ENCODE measurements at regions not wholly inside any gene's neighbourhood (a gene's known extent, or its start where the extent isn't known, plus 50 kb on each side); places are given as distances from the start of the nearest gene placed in this dataset.

GRCh38 chr10:110413903-110414547, 83.7 kb upstream of the DUSP5 start:
- peak; percentile 63 for DNase-seq (ENCODE audit: low spot score)

- peak; percentile 98 for DNase-seq (ENCODE audit: low spot score)
Observed at GRCh38 chr10:110414548-110415309, 83.0 kb upstream of the DUSP5 start.

- no peak for DNase-seq (ENCODE audit: low spot score)
Observed at GRCh38 chr10:110415809-110416208, 81.9 kb upstream of the DUSP5 start.

- DNase-seq (ENCODE audit: low spot score), result peak; percentile 78
Observed at GRCh38 chr10:110416776-110417711, 80.7 kb upstream of the DUSP5 start.

GRCh38 chr10:110418218-110418617, 79.5 kb upstream of the DUSP5 start:
- DNase-seq (ENCODE audit: low spot score), result no peak

GRCh38 chr10:110419265-110419664, 78.4 kb upstream of the DUSP5 start:
- DNase-seq (ENCODE audit: low spot score), result no peak

GRCh38 chr10:110420401-110421193, 77.1 kb upstream of the DUSP5 start:
- DNase-seq (ENCODE audit: low spot score), result peak; percentile 46

- DNase-seq (ENCODE audit: low spot score), result no peak
Observed at GRCh38 chr10:110421512-110422138, 76.1 kb upstream of the DUSP5 start.

- DNase-seq (ENCODE audit: low spot score), result no peak
Observed at GRCh38 chr10:110422548-110422947, 75.2 kb upstream of the DUSP5 start.

- no peak for DNase-seq (ENCODE audit: low spot score)
Observed at GRCh38 chr10:110423650-110424049, 74.1 kb upstream of the DUSP5 start.

- DNase-seq (ENCODE audit: low spot score), result peak; percentile 76
Observed at GRCh38 chr10:110425684-110426293, 71.9 kb upstream of the DUSP5 start.

- DNase-seq (ENCODE audit: low spot score), result no peak
Observed at GRCh38 chr10:110426294-110427181, 71.2 kb upstream of the DUSP5 start.

GRCh38 chr10:110429301-110429700, 68.4 kb upstream of the DUSP5 start:
- peak; percentile 50 for DNase-seq (ENCODE audit: low spot score)

GRCh38 chr10:110430340-110431273, 67.1 kb upstream of the DUSP5 start:
- DNase-seq (ENCODE audit: low spot score), result no peak

GRCh38 chr10:110431659-110432058, 66.0 kb upstream of the DUSP5 start:
- DNase-seq (ENCODE audit: low spot score), result no peak

GRCh38 chr10:110432084-110432483, 65.6 kb upstream of the DUSP5 start:
- no peak for DNase-seq (ENCODE audit: low spot score)

GRCh38 chr10:110432814-110433565, 64.7 kb upstream of the DUSP5 start:
- DNase-seq (ENCODE audit: low spot score), result no peak

- no peak for DNase-seq (ENCODE audit: low spot score)
Observed at GRCh38 chr10:110433740-110434139, 64.0 kb upstream of the DUSP5 start.

Data from A172 (cell line).